ENCODE measurements at regions not wholly inside any gene's neighbourhood (a gene's known extent, or its start where the extent isn't known, plus 50 kb on each side); places are given as distances from the start of the nearest gene placed in this dataset.

- no peak for TF ChIP-seq CTCF (IDR thresholded peaks at IDR 0.05; ENCODE audit: insufficient read depth, low read length)
- no peak for TF ChIP-seq POLR2AphosphoS5 (IDR thresholded peaks at IDR 0.05; ENCODE audit: low read depth)
- no peak for TF ChIP-seq REST (IDR thresholded peaks at IDR 0.05; ENCODE audit: insufficient replicate concordance, low read depth)
- TF ChIP-seq GABPA (IDR thresholded peaks at IDR 0.05; ENCODE audit: low read depth), result no peak
Observed at GRCh38 chr2:215613888-215614287, 178.0 kb upstream of the FN1 start.

Data from HL-60 (cell line).